GM19467 (cell line): ENCODE measurements at regions not wholly inside any gene's neighbourhood (a gene's known extent, or its start where the extent isn't known, plus 50 kb on each side); places are given as distances from the start of the nearest gene placed in this dataset.

Experiments used
- ATAC-seq: cut with Tn5 transposase; IDR thresholded peaks from one replicate; pipeline ENCODE4 v1.9.1; 2021; ENCODE audit warnings: mild to moderate bottlenecking, moderate library complexity; ENCODE audit not compliant: unreplicated experiment

DNA sequence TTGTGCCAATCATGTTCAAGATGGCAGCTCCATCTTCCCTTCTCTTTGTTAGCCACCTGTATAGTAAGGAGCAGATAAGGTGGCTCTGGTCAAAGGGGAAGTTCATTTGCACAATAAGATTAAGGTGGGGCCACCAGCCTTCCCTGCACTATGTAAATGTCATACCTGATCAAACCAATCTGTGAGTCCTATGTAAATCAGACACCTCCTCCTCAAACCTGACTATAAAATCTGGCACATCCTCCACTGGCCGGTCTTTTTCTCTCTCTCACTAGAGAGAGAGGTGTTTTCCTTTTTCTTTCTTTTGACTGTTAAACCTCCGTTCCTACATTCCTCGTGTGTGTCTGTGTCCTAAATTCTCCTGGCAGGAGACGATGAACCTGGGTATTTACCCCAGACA, 572.5 kb upstream of the AADAT start:
- ATAC-seq, result no peak

DNA sequence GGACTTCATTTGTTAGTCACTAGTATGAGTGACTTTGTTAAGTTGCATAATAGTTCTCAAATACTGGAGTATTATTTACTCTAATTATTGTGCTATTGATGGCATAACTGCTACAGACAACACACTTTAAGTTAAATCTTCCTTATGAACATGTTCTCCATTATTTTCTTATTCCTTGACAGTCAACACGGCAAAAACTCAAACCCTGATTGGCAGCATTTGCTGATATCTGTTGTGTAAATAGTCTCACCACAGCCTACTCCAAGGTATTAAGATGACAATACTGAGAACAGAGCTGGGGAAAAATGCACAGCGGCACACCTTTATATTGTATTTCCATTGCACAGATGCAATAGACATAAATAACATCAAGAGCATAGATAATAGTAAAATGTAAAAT, 568.0 kb upstream of the AADAT start:
- no peak for ATAC-seq

DNA sequence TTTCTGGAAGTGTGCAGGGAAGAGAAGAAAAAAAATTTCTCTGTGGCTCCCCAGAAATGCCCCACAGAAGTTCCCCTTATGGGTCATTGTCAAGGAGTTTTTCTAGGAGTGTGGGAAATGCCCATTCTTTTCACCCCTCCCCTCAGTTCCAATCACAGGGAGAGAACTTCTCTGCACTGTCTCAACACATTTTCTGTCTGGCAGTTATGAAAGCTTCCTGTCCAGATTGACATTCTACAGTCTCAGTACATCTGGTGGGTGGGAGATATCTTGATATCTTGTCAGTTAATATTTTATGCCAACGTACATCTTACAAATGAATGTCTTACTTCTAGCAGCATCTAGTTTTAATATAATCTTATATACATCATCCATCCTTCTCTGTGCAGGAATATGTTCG, 566.8 kb upstream of the AADAT start:
- no peak for ATAC-seq

DNA sequence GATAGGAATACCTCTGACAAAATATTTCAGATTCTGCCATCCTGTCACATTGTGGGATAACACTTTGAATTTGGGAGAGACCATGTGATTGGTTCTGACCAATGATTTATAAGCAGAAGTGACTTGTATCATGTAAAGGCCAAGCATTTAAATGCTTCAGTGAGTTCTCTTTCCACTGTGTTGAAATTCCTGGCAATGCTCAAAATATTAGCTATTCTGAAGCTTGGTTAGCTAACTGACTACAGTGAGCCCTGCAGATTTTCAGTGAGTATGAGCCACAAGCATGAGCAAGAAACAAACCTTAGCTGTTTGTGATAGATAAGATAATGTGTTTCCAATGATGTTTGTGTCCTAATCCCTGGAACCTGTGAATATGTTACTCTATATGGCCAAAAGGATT, 562.8 kb upstream of the AADAT start:
- ATAC-seq, result no peak

DNA sequence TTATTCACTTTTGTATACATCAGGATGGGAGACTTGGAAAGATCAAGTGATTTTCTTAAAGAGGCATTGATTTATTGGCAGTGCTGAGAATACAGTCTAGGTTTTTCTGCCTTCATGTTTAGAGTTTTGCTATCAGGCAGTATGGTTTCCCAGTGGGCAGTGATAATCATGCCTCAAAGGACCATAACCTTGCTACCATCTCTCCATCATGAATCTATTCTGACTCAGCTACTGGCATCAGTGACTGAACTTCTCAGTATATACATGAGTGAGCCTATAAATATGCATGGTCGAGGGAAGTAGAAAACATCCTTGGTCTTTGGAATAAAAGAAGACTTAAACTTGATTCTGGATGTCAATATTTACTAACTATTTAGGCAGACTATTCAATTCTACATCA, 562.0 kb upstream of the AADAT start:
- no peak for ATAC-seq

DNA sequence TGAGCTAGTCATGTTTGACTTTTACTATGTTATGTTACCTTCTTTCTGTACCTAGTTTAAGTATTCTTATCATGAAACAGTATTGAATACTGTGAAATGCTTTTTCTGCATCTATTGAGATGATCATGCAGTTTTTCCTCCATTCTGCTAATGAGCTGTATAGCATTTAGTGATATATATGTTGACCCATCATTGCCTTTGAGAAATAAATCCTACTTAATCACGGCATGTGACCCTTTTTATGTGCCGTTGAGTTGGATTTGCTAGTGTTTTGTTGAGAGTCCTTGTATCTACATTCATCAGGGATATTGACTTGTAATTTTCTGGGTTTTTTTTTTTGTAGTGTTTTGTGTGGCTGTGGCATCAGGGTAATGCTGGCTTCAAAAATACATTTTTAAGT, 537.7 kb upstream of the AADAT start:
- ATAC-seq, result no peak

DNA sequence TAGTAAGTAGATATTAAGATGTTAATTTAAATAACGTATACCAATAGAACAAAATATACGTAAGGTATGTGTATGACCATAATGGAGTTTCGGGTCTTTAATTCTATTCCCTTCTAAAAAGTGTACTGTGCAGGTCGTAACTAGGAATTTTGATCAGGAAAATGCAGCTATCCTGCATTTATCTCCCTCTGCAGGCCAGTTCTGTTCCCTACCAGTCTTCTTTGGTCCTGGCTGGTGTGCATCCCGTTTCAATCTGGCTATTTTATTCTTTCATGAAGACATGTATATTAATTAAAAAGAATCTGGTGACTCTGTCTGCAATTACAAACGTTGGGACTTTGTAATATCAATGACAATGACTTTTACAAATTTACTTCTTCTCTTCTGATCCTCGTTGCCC, 534.1 kb upstream of the AADAT start:
- ATAC-seq, result no peak

DNA sequence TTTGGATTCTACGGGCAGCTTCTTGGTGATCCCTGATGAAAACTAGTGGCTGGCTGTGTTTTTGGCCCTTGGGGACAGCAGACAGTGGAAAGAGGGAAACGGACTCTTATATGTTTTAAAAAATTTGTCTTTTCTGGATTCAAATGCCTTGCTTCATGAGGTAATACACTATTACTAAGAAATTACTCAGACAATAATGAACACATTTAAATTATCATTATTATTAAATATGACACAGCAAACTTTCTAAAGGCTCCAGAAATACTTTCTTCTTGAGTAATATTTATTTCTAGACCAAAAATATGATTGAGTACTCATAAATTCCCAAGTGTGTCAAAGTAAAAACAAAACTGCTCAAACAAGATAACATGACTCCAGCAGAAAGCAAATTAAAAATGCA, 520.7 kb upstream of the AADAT start:
- ATAC-seq, result no peak

DNA sequence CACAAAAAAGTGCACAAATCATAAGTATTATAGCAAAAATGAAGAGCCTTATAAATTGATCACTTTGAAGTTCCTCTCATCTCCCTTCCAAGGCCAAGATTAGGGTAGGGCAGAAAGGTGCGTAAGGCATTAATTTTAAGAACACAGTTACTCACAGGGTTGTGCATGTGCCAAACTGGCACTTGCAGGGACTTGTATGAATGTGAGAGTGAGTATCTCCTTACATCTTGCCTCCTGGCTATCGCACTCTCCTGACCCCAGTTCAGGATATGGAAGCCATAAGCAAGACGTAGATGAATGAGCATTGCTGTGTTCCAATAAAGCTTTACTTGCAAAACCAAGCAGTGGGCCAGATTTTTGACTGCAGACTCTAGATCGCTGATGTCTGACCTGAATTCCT, 510.1 kb upstream of the AADAT start:
- ATAC-seq, result no peak

DNA sequence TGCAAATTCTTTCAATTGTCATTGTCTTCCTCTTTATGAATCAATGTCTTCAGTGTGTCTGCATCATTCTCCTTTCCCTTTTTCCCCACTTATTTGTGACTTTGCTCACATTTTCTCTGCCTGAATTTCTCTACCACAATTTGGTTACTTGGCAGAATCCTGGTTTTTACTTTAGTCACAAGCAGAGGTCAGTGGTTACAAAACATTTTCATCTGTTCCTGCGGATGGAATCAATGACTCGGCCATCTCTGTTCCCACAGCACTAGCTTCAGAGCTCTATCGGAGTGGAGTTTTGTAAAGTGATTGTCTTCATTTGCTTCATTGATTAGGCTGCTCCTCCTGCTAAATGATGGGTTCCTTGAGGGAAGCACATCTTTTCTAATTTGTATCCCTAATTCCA, 501.3 kb upstream of the AADAT start:
- no peak for ATAC-seq

DNA sequence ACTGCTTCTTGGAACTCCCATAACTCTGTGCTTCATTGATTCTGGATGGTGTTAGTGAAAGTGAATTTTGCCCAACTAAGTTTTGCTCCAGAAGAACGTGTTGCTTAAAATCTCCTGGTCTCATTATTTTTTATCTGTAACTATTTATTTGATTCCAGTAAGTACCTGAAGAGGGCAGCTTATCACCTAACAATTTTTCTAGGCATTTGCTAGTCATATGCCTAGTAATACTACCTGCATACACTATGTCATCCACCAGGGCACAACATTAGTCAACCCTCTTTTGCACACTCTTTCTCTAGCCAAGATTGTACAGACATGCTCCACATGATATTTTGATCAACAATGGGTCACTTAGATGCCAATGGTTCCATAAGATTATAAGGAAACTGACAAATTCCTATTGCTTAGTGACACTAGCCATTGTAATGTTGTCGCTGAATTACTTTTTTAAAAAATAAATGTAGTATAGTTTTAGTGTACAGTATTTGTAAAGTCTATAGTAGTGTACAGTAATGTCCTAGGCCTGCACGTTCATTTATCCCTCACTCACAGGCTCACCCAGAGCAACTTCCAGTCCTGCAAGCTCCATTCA, 499.9 kb upstream of the AADAT start:
- ATAC-seq, result peak; percentile 96

DNA sequence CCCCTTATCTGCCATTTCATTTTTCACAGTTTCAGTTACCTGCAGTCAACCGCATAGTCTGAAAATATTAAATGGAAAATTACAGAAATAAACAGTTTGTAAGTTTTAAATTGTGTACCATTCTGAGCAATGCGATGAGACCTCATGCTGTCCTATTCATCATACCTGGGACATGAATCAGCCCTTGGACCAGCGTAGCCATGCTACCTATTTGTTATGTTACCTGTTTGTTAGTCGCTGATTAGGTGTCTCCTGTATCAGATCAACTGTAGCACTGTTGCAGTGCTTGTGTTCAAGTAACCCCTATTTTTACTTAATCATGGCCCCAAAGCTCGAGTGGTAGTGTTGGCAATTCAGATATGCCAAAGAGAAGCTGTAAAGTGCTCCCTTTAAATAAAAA, 492.2 kb upstream of the AADAT start:
- ATAC-seq, result no peak

DNA sequence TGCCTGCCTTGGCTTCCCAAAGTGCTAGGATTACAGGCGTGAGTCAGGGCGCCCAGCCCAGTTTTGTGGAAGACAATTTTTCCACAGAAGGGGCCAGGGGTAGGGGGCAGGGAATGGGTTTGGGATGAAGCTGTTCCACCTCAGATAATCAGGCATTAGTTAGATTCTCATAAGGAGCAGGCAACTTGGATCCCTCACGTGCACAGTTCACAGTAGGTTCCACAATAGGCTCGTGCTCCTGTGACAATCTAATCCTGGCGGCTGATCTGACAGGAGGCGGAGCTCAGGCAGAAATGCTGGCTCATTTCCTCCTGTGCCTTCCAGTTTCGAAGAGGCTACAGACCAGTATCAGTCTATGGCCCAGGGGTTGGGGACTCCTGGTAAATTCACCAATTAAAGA, 491.6 kb upstream of the AADAT start:
- ATAC-seq, result no peak

DNA sequence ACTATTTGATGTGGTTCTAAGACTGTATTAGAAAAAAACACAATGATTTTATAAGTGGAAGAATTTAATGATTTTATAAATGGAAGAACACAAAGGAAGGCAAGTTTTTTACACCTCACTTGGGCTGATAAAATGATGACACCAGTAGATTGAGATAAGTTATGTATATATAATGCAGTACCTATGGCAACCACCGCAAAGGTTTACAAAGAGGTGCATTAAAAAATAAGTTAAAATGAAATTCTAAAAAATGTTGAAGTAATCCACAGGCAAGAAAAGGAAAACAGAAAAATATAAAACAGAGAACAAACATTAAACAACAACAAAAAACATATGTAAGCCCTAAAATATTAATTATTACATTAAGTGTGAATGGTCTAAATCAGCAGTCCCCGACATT, 490.9 kb upstream of the AADAT start:
- no peak for ATAC-seq

DNA sequence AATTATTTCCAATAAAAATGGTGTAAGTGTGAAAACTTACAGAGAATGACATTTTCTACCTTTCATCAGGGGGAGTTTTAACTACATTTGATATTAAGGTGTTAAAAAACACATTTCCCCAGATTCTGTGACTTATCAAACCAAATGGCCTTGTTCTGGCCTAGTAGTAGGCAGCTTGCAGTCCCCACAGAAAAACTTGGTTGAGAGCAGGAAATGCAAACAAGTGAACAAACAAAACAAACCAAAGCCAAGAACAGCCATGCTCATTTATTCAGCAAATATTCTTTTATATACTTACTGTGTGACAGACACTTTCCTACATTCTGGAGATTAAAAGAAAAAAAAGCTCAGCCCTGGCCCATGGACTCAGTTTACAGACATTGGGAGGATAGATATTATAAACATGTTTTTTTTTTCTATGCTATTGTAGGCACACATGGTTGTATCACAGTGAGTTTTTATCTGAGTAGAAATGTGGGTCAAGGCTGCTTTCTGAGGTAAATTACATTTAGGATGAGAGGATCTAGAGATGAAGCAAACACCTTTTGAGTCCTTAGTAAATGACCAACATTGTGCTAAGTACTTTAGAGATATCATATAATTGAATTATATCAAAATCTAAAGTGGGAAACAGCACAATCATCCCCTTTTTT, 449.2 kb upstream of the AADAT start:
- ATAC-seq, result no peak

DNA sequence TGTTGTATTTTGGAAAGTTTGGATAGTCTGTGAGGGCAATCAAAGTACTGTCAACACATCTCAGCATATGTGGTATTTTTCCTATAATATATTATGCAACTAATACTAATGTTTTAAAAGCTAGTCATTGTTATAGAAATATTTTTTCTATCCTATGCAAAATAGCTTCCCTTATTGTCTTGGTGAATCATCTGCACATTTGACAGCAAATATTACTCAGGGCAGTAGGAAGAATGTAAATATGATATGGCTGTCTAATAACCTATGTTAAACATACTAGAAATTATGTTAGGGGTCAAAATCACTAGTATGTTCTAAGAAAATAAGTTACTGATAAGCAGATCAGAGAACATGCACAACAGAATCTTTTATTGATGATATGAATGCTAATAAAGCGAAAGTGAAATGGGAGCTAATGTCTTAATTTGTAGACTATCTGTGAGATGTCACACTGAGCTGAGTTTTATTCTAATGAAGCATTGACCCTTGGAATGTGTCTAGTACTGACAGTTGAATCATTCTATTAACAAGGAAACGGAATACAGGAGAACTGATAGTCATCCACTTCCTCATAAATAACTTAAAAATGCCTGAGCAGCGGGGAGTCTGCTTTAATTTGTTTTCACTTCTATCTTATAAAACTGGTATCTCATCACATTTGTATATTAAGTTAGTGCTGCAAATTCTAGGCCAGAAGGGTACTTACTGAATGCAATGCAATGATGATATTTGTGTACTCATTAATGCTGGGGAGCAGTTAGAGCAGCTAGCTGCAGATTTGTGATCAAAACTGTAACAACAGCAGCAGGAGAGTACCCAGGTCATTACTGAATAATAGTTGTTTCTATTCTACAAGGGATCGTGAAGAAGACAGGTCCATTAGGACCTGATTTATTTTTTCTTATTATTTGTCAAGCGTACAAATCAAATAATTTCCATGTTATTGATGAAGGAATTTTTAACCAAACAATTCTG, 440.3 kb upstream of the AADAT start:
- ATAC-seq, result no peak

DNA sequence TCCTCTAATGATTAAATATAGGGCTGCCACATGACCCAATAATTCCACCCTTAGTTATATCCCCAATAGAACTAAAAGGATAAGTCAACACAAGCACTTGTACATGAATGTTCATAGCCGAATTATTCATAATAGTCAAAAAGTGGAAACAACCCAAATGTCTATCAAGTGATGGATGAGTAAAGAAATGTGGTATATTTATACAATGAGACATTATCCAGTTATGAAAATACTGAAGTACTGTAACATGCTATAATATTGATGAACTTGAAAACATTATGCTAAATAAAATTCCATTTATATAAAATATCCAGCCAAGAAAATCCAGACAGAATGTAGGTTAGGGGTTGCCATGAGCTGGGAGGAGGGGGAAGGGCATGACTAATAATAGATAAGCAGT, 436.7 kb upstream of the AADAT start:
- no peak for ATAC-seq

DNA sequence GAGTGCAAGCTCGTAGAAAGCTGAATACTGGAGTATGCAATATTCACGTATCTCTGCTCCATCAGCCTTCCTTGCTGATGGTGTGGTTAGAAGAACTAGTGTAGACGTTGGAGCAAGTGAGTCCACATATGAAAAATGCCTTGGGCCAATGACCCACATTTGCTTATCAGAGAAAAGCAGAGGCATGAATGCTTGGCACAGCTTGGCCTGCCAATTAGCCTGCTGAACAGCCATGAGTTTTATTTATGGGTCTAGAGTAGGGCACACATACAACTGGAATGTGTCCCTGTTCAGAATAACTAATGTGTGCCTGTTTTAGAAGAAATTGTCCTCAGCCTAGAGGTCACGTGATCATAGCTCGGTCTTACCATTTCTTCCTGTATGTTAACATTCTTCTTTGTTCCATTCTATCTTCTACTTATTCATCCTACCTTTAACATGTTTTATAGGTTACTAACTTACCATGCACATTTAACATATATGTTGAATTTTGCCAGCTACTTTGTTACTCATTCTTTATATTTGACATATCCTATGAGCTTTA, 432.7 kb upstream of the AADAT start:
- ATAC-seq, result no peak

DNA sequence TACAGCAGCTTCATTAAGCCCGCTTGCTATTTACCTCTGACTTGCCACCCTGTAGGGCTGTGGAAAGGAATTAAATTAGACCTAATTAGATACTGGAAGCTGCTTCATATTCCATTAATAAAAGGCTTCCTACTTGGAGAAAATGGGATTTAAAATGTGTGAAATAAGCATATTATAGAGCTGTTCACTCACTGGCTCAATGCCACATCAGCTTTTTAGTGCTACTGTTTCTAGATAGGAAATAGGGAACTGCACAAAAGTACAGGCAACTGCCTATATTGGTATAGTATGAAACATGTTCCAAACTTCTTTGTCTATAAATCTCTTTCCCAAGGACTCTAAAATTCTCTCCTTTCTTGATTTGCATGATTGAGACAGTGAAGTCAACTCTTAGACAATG, 407.9 kb upstream of the AADAT start:
- ATAC-seq, result no peak

DNA sequence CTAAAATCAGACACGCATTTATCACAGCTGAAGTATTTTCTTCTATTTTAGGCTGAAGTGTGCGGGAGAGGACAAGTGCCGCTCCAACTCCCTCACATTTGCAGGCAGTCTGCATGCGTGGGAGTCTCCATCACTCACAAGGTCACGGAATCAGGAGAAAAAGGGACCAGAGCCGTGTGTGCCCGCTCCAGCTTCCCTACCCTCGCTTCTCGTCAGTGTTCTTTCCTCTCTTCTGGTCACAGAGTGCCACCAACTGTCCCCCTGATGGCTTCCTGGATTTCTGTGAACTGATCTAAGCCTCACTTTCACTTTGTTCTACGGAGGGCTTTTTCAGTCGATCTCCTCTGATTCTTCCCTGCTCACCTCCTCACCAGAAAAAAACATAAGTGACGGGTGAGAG, 407.4 kb upstream of the AADAT start:
- no peak for ATAC-seq

DNA sequence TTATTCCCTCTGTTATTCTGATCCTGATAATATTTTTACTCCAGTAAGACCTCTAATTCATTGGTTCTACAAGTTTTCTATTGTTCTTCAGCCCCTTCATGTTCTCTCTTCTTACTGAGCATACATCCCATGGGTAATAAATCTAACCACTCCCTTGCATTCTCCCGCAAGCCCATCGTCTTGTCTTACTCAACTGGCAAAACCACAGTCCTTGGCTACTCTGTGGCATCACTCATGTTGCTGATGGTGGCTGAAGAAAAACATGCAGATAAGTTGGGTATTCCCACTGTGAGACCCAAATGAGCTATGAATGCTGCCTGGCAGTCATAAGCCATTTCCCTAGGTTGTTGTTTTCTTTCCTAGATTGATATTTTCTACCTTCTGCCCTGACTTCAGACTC, 402.2 kb upstream of the AADAT start:
- no peak for ATAC-seq

DNA sequence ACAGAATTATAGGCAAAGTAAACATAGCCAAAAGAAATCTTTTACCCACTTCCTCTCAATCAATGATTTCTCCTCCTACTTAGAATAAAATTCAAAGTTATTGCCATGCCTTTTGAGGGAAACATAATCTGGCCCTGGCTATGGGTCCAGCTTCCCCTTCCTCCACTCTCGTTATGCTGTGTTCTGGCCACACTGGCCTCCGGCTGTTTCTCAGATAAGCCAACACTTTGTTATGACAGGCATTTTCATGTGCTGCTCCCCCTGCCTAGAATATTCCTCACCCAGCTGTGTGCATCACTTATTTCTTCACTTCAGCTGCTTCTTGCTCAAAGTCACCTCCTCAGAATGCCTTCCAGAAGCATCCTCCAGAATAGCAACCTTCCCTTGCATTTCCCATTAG, 386.6 kb upstream of the AADAT start:
- ATAC-seq, result no peak
